Neural progenitor cell (in vitro differentiated cells): ENCODE measurements at regions not wholly inside any gene's neighbourhood (a gene's known extent, or its start where the extent isn't known, plus 50 kb on each side); places are given as distances from the start of the nearest gene placed in this dataset.

ENCODE experiments used
- DNase-seq: peaks from one replicate; pipeline ENCODE4 v3.0.0-alpha.2; 2016; ENCODE audit warnings: low spot score
- H2AFZ ChIP-seq: fragments of 200-600 bp; sonication (generic); replicated peaks from 2 replicates; pipeline ENCODE4 v1.6.1; 2016; ENCODE audit warnings: antibody characterized with exemption
- H3F3A ChIP-seq: fragments of 200-600 bp; sonication (generic); 2 replicates; pipeline ENCODE4 v1.6.1; 2016; ENCODE audit warnings: antibody characterized with exemption, low read depth
- H3K27ac ChIP-seq: fragments of 200-600 bp; sonication (generic); 2 replicates; pipeline ENCODE4 v1.5.1; 2016; ENCODE audit warnings: mild to moderate bottlenecking
- H3K27me3 ChIP-seq: fragments of 200-600 bp; sonication (generic); 2 replicates; pipeline ENCODE4 v1.6.1; 2016; ENCODE audit warnings: mild to moderate bottlenecking, moderate library complexity
- H3K36me3 ChIP-seq: fragments of 200-600 bp; sonication (generic); 2 replicates; pipeline ENCODE4 v1.5.1; 2016
- H3K4me1 ChIP-seq: fragments of 200-600 bp; sonication (generic); 2 replicates; pipeline ENCODE4 v1.6.1; 2016; ENCODE audit warnings: mixed run types
- H3K4me2 ChIP-seq: fragments of 200-600 bp; sonication (generic); 2 replicates; pipeline ENCODE4 v1.6.1; 2016
- H3K4me3 ChIP-seq: fragments of 200-600 bp; sonication (generic); 2 replicates; pipeline ENCODE4 v1.5.1; 2016
- H3K79me2 ChIP-seq: fragments of 200-600 bp; sonication (generic); 2 replicates; pipeline ENCODE4 v1.6.1; 2016; ENCODE audit warnings: low read depth
- H3K9ac ChIP-seq: fragments of 200-600 bp; sonication (generic); 2 replicates; pipeline ENCODE4 v1.6.1; 2016
- H3K9me3 ChIP-seq: fragments of 200-600 bp; sonication (generic); 2 replicates; pipeline ENCODE4 v1.5.1; 2016; ENCODE audit warnings: low read depth
- H4K20me1 ChIP-seq: fragments of 200-600 bp; sonication (generic); 2 replicates; pipeline ENCODE4 v1.6.1; 2016; ENCODE audit warnings: low read depth
- H3K27ac Mint-ChIP-seq: 3 replicates; pipeline ENCODE4 v1.8.0; 2021; ENCODE audit warnings: mixed read lengths
- H3K27me3 Mint-ChIP-seq: 2 replicates; pipeline ENCODE4 v1.8.0; 2022; ENCODE audit warnings: low read depth, mild to moderate bottlenecking, inconsistent platforms, moderate library complexity, mixed read lengths; ENCODE audit not compliant: insufficient read depth
- H3K36me3 Mint-ChIP-seq: 3 replicates; pipeline ENCODE4 v1.8.0; 2021; ENCODE audit warnings: mixed read lengths
- H3K4me1 Mint-ChIP-seq: 3 replicates; pipeline ENCODE4 v1.8.0; 2021; ENCODE audit warnings: mixed read lengths
- H3K4me3 Mint-ChIP-seq: 3 replicates; pipeline ENCODE4 v1.8.0; 2021; ENCODE audit warnings: mild to moderate bottlenecking, moderate library complexity, mixed read lengths
- H3K9me3 Mint-ChIP-seq: 3 replicates; pipeline ENCODE4 v1.8.0; 2020; ENCODE audit warnings: mixed read lengths
- CTCF ChIP-seq: fragments of 200-600 bp; sonication (generic); IDR thresholded peaks from 2 replicates; pipeline ENCODE4 v1.5.1; 2017; ENCODE audit warnings: antibody characterized with exemption, mild to moderate bottlenecking
- EZH2 ChIP-seq: fragments of 200-600 bp; sonication (generic); IDR thresholded peaks from 2 replicates; pipeline ENCODE4 v1.6.1; 2017; ENCODE audit warnings: antibody characterized with exemption, mild to moderate bottlenecking, moderate library complexity
- EZH2phosphoT487 ChIP-seq: fragments of 200-600 bp; sonication (generic); IDR thresholded peaks from 2 replicates; pipeline ENCODE4 v1.6.1; 2017; ENCODE audit warnings: antibody characterized with exemption

- no peak overlapping the region for H3K4me3 Mint-ChIP-seq
- H3K79me2 ChIP-seq: no peaks in the 10 kb centered on the region
- no peaks in the 10 kb centered on the region for H3K36me3 ChIP-seq
- H3K4me1 Mint-ChIP-seq: peaks cover 6% of the 10 kb centered on the region
- peaks cover 3% of the 10 kb centered on the region for H3K27me3 Mint-ChIP-seq
- H3K4me3 ChIP-seq: no peak overlapping the region
- no peaks in the 10 kb centered on the region for H3K27me3 ChIP-seq
- TF ChIP-seq EZH2phosphoT487 (no peak), EZH2 (no peak)
- peaks cover 20% of the 10 kb centered on the region for H3F3A ChIP-seq
- H3K9me3 Mint-ChIP-seq: peaks cover 7% of the 10 kb centered on the region
- DNase-seq: no peak
- H2AFZ ChIP-seq: peak overlapping the region; percentile 65
- no peak overlapping the region for H3K9ac ChIP-seq
- H3K36me3 Mint-ChIP-seq: no peaks in the 10 kb centered on the region
- peak overlapping the region; percentile 17 for H3K27ac Mint-ChIP-seq
- peak overlapping the region; percentile 1 for H3K4me2 ChIP-seq
- H3K9me3 ChIP-seq: no peaks in the 10 kb centered on the region
- no peaks in the 10 kb centered on the region for H4K20me1 ChIP-seq
- H3K27ac ChIP-seq: no peak overlapping the region
- H3K4me1 ChIP-seq: peaks cover 8% of the 10 kb centered on the region
Observed at GRCh38 chr7:70884440-70884764, 247.5 kb upstream of the GALNT17 start.

DNA sequence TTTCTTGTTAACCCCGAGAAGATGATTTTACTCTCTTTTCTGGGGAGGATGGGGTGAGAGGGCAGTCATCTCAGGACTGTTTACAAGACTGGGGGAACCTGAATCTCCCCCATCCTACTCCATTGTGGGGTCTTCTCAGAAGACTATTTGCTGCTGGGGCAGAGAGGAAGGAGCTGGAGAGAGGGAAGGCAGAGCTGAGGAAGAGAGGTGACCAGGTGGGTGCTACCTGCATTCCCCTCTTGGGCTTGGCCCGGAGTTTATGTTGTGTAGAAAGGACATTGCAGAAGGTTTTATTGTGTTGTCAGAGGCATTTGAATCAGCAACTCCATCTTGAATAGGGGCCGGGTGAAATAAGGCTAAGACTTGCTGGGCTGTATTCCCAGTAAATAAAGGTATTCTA, 247.1 kb upstream of the GALNT17 start:
- peaks cover 8% of the 10 kb centered on the region for H3K4me1 ChIP-seq
- H3K9me3 Mint-ChIP-seq: peaks cover 11% of the 10 kb centered on the region
- H3K9me3 ChIP-seq: no peaks in the 10 kb centered on the region
- TF ChIP-seq CTCF (no peak), EZH2phosphoT487 (no peak), EZH2 (no peak)
- H3K79me2 ChIP-seq: no peaks in the 10 kb centered on the region
- H3K4me3 ChIP-seq: no peak overlapping the region
- peaks cover 20% of the 10 kb centered on the region for H3F3A ChIP-seq
- peak overlapping the region; percentile 1 for H3K4me2 ChIP-seq
- no peaks in the 10 kb centered on the region for H4K20me1 ChIP-seq
- peaks cover 3% of the 10 kb centered on the region for H3K27me3 Mint-ChIP-seq
- peaks cover 6% of the 10 kb centered on the region for H3K4me1 Mint-ChIP-seq
- H3K27ac Mint-ChIP-seq: no peak overlapping the region
- H3K4me3 Mint-ChIP-seq: no peak overlapping the region
- H3K27me3 ChIP-seq: no peaks in the 10 kb centered on the region
- DNase-seq: no peak
- H3K36me3 ChIP-seq: no peaks in the 10 kb centered on the region
- H2AFZ ChIP-seq: peak overlapping the region; percentile 65
- no peak overlapping the region for H3K9ac ChIP-seq
- H3K36me3 Mint-ChIP-seq: no peaks in the 10 kb centered on the region
- no peak overlapping the region for H3K27ac ChIP-seq

GRCh38 chr7:70886547-70886946, 245.4 kb upstream of the GALNT17 start:
- Mint-ChIP-seq H3K27ac (no peak overlapping the region), H3K36me3 (no peaks in the 10 kb centered on the region)

More at GRCh38 chr7:70886547-70886946, 245.4 kb upstream of the GALNT17 start:
- peaks cover 18% of the 10 kb centered on the region for H3K9me3 Mint-ChIP-seq
- Histone ChIP-seq H3F3A (peaks cover 20% of the 10 kb centered on the region), H3K4me3 (no peak overlapping the region), H3K36me3 (no peaks in the 10 kb centered on the region), H3K4me1 (peaks cover 8% of the 10 kb centered on the region), H3K4me2 (no peak overlapping the region), H3K79me2 (no peaks in the 10 kb centered on the region), H3K27ac (no peak overlapping the region), H3K27me3 (no peaks in the 10 kb centered on the region), H2AFZ (no peak overlapping the region), H3K9me3 (no peaks in the 10 kb centered on the region), H4K20me1 (no peaks in the 10 kb centered on the region), H3K9ac (no peak overlapping the region)
- DNase-seq: no peak
- peaks cover under 1% of the 10 kb centered on the region for H3K27me3 Mint-ChIP-seq
- TF ChIP-seq EZH2 (no peak), EZH2phosphoT487 (no peak), CTCF (no peak)
- H3K4me3 Mint-ChIP-seq: no peak overlapping the region
- H3K4me1 Mint-ChIP-seq: peaks cover 6% of the 10 kb centered on the region
